Activated T-helper 17 cell treated with anti-CD3 and anti-CD28 coated beads, Interleukin-2, amount 50 U/mL, for 72 hours (primary cell): ENCODE measurements at regions not wholly inside any gene's neighbourhood (a gene's known extent, or its start where the extent isn't known, plus 50 kb on each side); places are given as distances from the start of the nearest gene placed in this dataset.
A peak's percentile ranks its signal among the peaks of the same experiment; 100 is the strongest.

Source experiments
- ATAC-seq: fragments of 150-1000 bp; cut with Tn5 transposase; replicated peaks from 2 replicates; pipeline ENCODE4 v1.10.0; 2021; ENCODE audit warnings: mild to moderate bottlenecking, moderate library complexity
- H3K27ac Mint-ChIP-seq: one replicate; pipeline ENCODE4 v1.8.0; 2022; ENCODE audit warnings: mixed read lengths
- H3K27me3 Mint-ChIP-seq: one replicate; pipeline ENCODE4 v1.8.0; 2022; ENCODE audit warnings: mixed read lengths
- H3K36me3 Mint-ChIP-seq: one replicate; pipeline ENCODE4 v1.8.0; 2022; ENCODE audit warnings: low read depth, mild to moderate bottlenecking, mixed read lengths
- H3K4me1 Mint-ChIP-seq: one replicate; pipeline ENCODE4 v1.8.0; 2022; ENCODE audit warnings: mixed read lengths
- H3K4me3 Mint-ChIP-seq: one replicate; pipeline ENCODE4 v1.8.0; 2022; ENCODE audit warnings: mild to moderate bottlenecking, mixed read lengths
- H3K9me3 Mint-ChIP-seq: one replicate; pipeline ENCODE4 v1.8.0; 2022; ENCODE audit warnings: mixed read lengths

- peaks cover 28% of the 10 kb centered on the region for H3K9me3 Mint-ChIP-seq
- no peak overlapping the region for H3K4me3 Mint-ChIP-seq
- no peaks in the 10 kb centered on the region for H3K27me3 Mint-ChIP-seq
- H3K36me3 Mint-ChIP-seq, result no peaks in the 10 kb centered on the region
- H3K4me1 Mint-ChIP-seq, result no peaks in the 10 kb centered on the region
- no peak for ATAC-seq
- no peak overlapping the region for H3K27ac Mint-ChIP-seq
Observed at GRCh38 chr1:79681382-79681781, 674.9 kb upstream of the ADGRL4 start.

GRCh38 chr1:79679916-79680315, 673.4 kb upstream of the ADGRL4 start:
- Mint-ChIP-seq H3K27me3 (no peaks in the 10 kb centered on the region), H3K9me3 (peaks cover 26% of the 10 kb centered on the region), H3K4me3 (no peak overlapping the region), H3K27ac (no peak overlapping the region), H3K36me3 (no peaks in the 10 kb centered on the region), H3K4me1 (no peaks in the 10 kb centered on the region)
- no peak for ATAC-seq

GRCh38 chr1:79667848-79668696, 661.5 kb upstream of the ADGRL4 start:
- H3K36me3 Mint-ChIP-seq, result no peaks in the 10 kb centered on the region
- ATAC-seq, result no peak
- H3K27me3 Mint-ChIP-seq, result no peaks in the 10 kb centered on the region
- H3K9me3 Mint-ChIP-seq, result peaks cover under 1% of the 10 kb centered on the region
- no peak overlapping the region for H3K4me3 Mint-ChIP-seq
- no peak overlapping the region for H3K27ac Mint-ChIP-seq
- H3K4me1 Mint-ChIP-seq, result no peaks in the 10 kb centered on the region

- H3K9me3 Mint-ChIP-seq, result peaks cover 7% of the 10 kb centered on the region
- H3K36me3 Mint-ChIP-seq, result no peaks in the 10 kb centered on the region
- H3K27me3 Mint-ChIP-seq, result no peaks in the 10 kb centered on the region
- H3K4me3 Mint-ChIP-seq, result no peak overlapping the region
- ATAC-seq, result no peak
- no peaks in the 10 kb centered on the region for H3K4me1 Mint-ChIP-seq
- H3K27ac Mint-ChIP-seq, result no peak overlapping the region
Observed at GRCh38 chr1:79667166-79667565, 660.6 kb upstream of the ADGRL4 start.

GRCh38 chr1:79663916-79664315, 657.4 kb upstream of the ADGRL4 start:
- Mint-ChIP-seq H3K4me1 (no peaks in the 10 kb centered on the region), H3K4me3 (no peak overlapping the region), H3K27me3 (no peaks in the 10 kb centered on the region), H3K27ac (no peak overlapping the region), H3K36me3 (no peaks in the 10 kb centered on the region), H3K9me3 (peaks cover 7% of the 10 kb centered on the region)
- no peak for ATAC-seq

GRCh38 chr1:79662596-79662995, 656.1 kb upstream of the ADGRL4 start:
- H3K36me3 Mint-ChIP-seq, result no peaks in the 10 kb centered on the region
- ATAC-seq, result no peak
- no peaks in the 10 kb centered on the region for H3K4me1 Mint-ChIP-seq
- H3K9me3 Mint-ChIP-seq, result peaks cover 7% of the 10 kb centered on the region
- no peak overlapping the region for H3K4me3 Mint-ChIP-seq
- H3K27me3 Mint-ChIP-seq, result no peaks in the 10 kb centered on the region
- H3K27ac Mint-ChIP-seq, result no peak overlapping the region

GRCh38 chr1:79660129-79660528, 653.6 kb upstream of the ADGRL4 start:
- Mint-ChIP-seq H3K4me3 (no peak overlapping the region), H3K27ac (no peak overlapping the region), H3K4me1 (no peaks in the 10 kb centered on the region), H3K36me3 (no peaks in the 10 kb centered on the region), H3K27me3 (no peaks in the 10 kb centered on the region), H3K9me3 (peaks cover 7% of the 10 kb centered on the region)
- no peak for ATAC-seq

GRCh38 chr1:79657951-79658658, 651.6 kb upstream of the ADGRL4 start:
- no peaks in the 10 kb centered on the region for H3K36me3 Mint-ChIP-seq
- no peaks in the 10 kb centered on the region for H3K4me1 Mint-ChIP-seq
- H3K9me3 Mint-ChIP-seq, result peaks cover 7% of the 10 kb centered on the region
- no peaks in the 10 kb centered on the region for H3K27me3 Mint-ChIP-seq
- H3K27ac Mint-ChIP-seq, result no peak overlapping the region
- no peak overlapping the region for H3K4me3 Mint-ChIP-seq
- no peak for ATAC-seq

GRCh38 chr1:79655876-79656275, 649.3 kb upstream of the ADGRL4 start:
- Mint-ChIP-seq H3K4me1 (no peaks in the 10 kb centered on the region), H3K36me3 (no peaks in the 10 kb centered on the region), H3K9me3 (peaks cover 3% of the 10 kb centered on the region), H3K4me3 (no peak overlapping the region), H3K27me3 (no peaks in the 10 kb centered on the region), H3K27ac (no peak overlapping the region)
- ATAC-seq, result no peak

- no peak for ATAC-seq
- H3K4me3 Mint-ChIP-seq, result no peak overlapping the region
- H3K27ac Mint-ChIP-seq, result no peak overlapping the region
- H3K36me3 Mint-ChIP-seq, result no peaks in the 10 kb centered on the region
- H3K4me1 Mint-ChIP-seq, result no peaks in the 10 kb centered on the region
- no peaks in the 10 kb centered on the region for H3K27me3 Mint-ChIP-seq
- peaks cover 8% of the 10 kb centered on the region for H3K9me3 Mint-ChIP-seq
Observed at GRCh38 chr1:79652426-79652825, 645.9 kb upstream of the ADGRL4 start.

- peaks cover 14% of the 10 kb centered on the region for H3K9me3 Mint-ChIP-seq
- no peaks in the 10 kb centered on the region for H3K4me1 Mint-ChIP-seq
- no peaks in the 10 kb centered on the region for H3K27me3 Mint-ChIP-seq
- H3K27ac Mint-ChIP-seq, result no peak overlapping the region
- no peak overlapping the region for H3K4me3 Mint-ChIP-seq
- H3K36me3 Mint-ChIP-seq, result no peaks in the 10 kb centered on the region
- ATAC-seq, result no peak
Observed at GRCh38 chr1:79648126-79648525, 641.6 kb upstream of the ADGRL4 start.

GRCh38 chr1:79646880-79647279, 640.4 kb upstream of the ADGRL4 start:
- Mint-ChIP-seq H3K36me3 (no peaks in the 10 kb centered on the region), H3K27me3 (no peaks in the 10 kb centered on the region), H3K9me3 (peaks cover 12% of the 10 kb centered on the region), H3K4me3 (no peak overlapping the region), H3K4me1 (no peaks in the 10 kb centered on the region), H3K27ac (no peak overlapping the region)
- no peak for ATAC-seq

- Mint-ChIP-seq H3K4me3 (no peak overlapping the region), H3K27ac (no peak overlapping the region), H3K9me3 (peaks cover 3% of the 10 kb centered on the region), H3K4me1 (no peaks in the 10 kb centered on the region), H3K27me3 (no peaks in the 10 kb centered on the region), H3K36me3 (no peaks in the 10 kb centered on the region)
- no peak for ATAC-seq
Observed at GRCh38 chr1:79638382-79638781, 631.9 kb upstream of the ADGRL4 start.

- peak; percentile 31 for ATAC-seq
- H3K36me3 Mint-ChIP-seq, result no peaks in the 10 kb centered on the region
- H3K4me1 Mint-ChIP-seq, result no peaks in the 10 kb centered on the region
- no peaks in the 10 kb centered on the region for H3K27me3 Mint-ChIP-seq
- H3K27ac Mint-ChIP-seq, result no peak overlapping the region
- H3K9me3 Mint-ChIP-seq, result no peaks in the 10 kb centered on the region
- H3K4me3 Mint-ChIP-seq, result no peak overlapping the region
Observed at GRCh38 chr1:79633456-79633855, 626.9 kb upstream of the ADGRL4 start.

- H3K4me1 Mint-ChIP-seq, result no peaks in the 10 kb centered on the region
- no peaks in the 10 kb centered on the region for H3K27me3 Mint-ChIP-seq
- H3K4me3 Mint-ChIP-seq, result no peak overlapping the region
- no peaks in the 10 kb centered on the region for H3K36me3 Mint-ChIP-seq
- no peak for ATAC-seq
- no peaks in the 10 kb centered on the region for H3K9me3 Mint-ChIP-seq
- no peak overlapping the region for H3K27ac Mint-ChIP-seq
Observed at GRCh38 chr1:79629414-79629813, 622.9 kb upstream of the ADGRL4 start.
